Middle frontal gyrus (tissue), 1 donor: ENCODE measurements at regions not wholly inside any gene's neighbourhood (a gene's known extent, or its start where the extent isn't known, plus 50 kb on each side); places are given as distances from the start of the nearest gene placed in this dataset.

ENCODE experiments used
- DNase-seq: peaks from one replicate; pipeline ENCODE4 v3.0.0-alpha.2; 2015; ENCODE audit warnings: low spot score; ENCODE audit errors: extremely low spot score

DNA sequence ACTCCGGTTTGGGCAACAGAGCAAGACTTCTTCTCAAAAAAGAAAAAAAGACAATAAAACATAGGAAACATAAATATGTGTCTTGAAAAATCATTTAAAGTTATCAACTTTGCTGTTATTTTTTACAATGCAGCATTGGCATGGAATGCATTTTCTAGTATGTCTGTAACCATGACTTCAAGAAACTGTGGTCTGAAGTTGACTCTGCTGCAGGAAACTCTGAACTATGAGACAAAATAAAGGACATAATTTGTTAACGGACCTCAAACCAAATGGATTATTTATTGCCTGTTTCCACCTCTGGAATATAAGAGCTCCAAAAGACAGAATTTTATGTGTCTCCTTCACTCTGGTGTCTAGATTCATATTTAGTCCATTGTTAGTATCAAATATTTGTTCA lies 79.1 kb downstream of the TRIB2 start:
- no peak for DNase-seq

GRCh38 chr2:12796657-12797056 lies 79.9 kb downstream of the TRIB2 start:
- DNase-seq = no peak

DNA sequence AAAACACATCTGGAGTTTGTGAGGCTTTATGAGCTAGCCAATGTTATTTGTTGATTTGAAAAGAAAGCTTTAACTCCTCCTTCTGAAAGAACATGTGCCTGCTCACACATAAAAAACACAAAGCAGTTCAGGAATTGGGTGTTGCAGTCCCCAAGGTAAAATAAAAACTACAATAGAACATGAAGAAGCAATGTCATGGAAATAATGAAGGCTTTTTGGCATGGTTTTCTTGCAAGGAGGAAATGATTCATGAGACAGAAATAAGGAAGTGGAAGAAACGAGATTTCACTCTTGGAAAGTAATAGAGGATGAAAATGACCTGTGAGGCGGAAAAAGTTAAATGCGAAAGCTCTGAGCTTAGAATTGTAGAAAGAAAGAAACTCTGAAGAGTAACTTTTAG lies 81.1 kb downstream of the TRIB2 start:
- no peak for DNase-seq

DNA sequence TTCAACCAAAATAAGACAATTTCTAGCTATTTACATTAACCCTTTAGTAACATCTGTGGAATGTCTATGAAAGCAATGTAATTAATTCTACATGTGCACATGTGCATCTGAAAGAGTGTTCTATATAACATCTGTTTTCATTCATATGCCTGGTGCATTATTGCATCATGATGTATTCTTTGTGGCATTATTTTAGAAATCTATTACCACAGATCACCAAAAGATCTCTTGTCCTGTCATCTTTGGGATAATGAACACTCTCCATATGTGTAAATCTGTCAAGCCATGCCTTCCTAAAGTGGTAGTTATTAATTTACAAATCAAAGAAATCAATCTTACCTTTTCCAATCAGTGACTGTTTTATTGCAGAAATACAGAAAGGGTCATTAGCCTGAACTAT lies 86.9 kb downstream of the TRIB2 start:
- no peak for DNase-seq

DNA sequence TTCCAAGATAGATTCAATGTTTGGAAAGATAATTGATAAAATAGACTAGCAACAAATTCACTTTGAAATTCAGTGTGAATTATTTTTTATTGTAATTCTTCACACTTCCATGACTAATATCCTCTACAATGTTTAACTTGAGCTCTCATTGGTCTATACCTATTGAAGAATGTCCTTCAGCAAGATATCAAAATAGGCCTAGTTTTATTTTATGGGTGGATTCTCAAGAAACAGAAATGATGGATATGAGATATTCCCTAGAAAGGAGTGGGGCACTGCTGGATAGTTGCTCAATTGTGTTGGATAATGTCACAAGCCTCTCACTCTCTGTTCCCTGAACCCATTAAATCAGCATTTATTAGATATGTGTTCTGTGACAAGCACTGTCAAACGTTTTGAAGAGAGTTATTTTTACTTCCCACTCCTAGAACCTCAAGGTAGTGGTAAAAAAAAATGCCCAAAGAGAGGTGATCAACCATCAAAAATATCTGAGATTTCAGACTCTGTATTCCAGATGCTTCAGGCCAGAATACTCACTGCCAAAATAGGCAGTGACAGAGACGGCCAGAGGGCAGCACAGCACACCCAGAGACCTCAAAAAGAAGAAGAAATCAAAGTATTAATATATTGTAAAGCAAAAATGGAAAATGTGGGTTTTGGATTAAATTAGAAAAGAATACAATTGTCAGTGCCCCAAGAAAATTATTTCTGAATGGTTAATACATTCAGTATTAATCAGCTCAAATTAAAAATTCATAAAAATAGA lies 87.5 kb downstream of the TRIB2 start:
- no peak for DNase-seq

- no peak for DNase-seq
Measured at GRCh38 chr2:12805033-12805432, 88.3 kb downstream of the TRIB2 start.

DNA sequence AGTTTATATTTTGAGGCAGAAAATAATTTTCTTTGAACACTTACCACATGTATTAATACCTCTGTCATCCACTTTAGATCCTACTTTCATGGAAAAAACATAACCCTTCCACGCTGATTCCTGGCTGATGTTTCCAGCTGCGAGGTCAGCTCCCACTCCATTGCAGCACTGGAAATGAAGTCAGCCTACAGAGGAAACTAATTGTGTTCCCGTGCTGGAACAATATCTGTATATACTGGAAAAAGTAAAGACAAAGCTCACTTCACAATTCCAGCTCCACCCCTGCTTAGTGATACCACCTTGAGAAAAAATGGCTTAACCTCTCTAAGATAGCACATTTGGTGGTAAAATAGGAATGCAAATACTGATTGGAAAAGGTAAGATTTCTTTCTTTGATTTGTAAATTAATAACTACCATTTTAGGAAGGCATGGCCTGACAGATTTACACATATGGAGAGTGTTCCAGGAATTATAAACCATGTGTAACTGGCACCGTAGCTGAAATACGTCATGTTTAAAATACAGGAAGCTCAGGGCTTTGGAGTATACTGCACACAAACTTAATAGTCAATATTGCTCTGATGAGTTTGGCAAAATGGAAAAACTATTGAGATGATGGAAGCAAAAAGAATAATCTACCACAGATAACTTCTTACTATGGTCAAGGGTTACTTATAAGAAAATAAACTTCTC lies 90.0 kb downstream of the TRIB2 start:
- no peak for DNase-seq

DNA sequence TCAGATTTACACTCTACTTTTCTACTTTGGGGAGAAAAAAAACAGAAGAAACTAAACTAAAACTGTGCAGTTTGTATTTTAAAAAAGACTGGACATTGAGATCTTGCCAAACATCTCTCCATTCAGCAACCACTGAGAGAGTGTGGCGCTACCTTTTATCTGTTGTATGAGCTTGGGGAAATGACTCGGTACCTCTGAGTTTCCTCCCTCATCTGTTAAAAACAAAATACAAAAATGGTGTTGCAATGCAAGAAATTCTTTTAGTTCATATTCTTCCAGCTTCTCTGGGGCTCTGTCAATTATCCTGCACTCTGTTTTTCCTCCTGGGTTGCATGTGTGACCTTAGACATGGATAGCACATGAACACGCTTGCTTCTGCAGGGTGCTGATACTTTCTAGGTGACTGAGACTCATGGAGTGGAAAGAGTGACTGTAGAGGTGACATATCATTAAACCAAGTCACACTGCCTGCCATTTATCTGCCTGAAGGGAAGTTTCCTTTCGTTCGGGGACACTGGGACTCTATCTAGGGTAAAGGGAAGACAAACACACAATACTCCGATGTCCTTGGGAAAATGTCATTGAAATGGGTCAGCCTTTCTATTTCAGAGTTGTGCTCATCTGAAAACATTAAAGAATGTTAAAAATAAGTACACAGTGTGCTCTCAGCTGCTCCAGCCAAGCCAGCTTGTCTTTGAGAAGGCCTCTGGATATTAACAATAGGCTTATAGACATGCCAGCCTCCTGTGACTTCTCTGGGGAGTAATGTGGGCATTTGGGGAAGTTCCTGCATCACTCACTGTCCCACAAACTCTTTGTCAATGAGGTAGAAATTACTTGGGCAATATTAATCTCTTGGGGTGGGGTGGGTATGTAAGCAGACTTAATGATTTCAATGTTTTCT lies 91.4 kb downstream of the TRIB2 start:
- DNase-seq = no peak

DNA sequence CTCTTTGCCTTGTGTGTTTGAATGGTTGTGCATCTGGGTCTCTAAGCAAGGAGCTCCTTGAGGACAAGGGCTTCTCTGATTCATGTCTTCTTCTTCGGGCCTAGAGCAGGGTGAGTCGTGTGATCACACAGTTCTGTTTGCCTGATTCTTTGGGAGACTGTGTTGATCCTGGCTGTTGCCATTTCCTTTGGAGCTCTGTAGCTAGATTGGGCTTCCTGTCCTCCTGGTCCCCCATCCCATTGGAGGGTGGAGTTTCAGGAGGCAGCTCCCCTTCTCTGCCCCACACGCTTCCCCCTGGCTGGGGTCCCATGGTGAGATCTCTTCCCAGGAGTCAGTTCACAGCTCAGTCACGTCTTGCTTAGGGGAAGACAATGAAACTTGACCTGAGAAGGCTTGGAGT lies 92.8 kb downstream of the TRIB2 start:
- DNase-seq = no peak

GRCh38 chr2:12811916-12812315 lies 95.2 kb downstream of the TRIB2 start:
- DNase-seq = no peak

GRCh38 chr2:12813166-12813565 lies 96.4 kb downstream of the TRIB2 start:
- no peak for DNase-seq

- DNase-seq = no peak
Measured at GRCh38 chr2:12816379-12817306, 99.9 kb downstream of the TRIB2 start.

DNA sequence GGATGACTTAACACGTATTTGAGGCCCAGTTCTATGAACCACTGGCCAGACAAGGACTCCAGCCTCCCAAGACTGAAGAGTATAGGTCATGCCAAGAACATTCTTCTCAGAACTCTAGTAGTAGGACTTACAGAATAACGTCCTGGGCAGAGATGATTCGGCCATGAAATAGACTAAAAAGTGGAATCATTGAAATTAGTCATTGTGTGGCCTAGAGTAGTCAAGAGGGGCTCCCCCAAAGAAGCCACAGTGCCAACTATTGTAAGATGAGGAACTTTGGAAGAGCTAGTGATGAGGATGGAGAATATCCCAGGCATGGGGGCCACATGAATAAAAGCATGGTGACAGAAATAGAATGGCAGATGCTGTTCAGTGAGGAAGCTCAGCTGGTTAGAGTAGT lies 101.1 kb downstream of the TRIB2 start:
- no peak for DNase-seq

DNA sequence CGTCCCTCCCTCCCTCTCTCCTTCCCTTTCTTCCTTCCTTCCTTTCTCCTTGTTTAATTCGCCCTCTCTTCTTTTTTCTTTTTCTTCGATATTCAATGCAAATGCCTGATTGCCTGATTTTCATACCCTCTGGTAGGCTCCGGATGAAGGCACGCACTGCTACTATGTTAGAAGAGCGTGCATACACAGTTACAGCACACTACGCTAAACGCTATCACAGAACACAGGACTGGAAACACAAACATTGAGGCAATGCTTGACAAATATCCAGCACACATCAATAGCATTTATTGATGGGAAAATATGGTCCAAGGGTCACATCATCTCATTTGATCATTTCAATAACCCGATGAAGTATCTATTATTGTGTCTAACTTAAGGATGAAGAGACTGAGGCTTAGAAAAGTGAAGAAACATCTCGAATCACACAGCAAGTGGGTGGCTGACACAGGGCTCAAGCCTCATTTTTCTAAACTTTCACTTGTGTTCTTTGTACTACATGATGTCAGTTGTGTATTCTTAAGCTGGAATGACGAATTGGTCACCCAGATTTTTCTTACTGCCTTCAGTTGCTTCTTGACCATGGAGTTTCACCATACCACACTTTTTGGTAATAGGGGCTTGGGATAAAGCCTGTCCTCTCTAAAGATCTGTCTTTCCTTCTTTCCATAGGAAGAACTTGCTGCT lies 101.8 kb downstream of the TRIB2 start:
- DNase-seq = no peak

GRCh38 chr2:12819103-12819475 lies 102.4 kb downstream of the TRIB2 start:
- DNase-seq = no peak

DNA sequence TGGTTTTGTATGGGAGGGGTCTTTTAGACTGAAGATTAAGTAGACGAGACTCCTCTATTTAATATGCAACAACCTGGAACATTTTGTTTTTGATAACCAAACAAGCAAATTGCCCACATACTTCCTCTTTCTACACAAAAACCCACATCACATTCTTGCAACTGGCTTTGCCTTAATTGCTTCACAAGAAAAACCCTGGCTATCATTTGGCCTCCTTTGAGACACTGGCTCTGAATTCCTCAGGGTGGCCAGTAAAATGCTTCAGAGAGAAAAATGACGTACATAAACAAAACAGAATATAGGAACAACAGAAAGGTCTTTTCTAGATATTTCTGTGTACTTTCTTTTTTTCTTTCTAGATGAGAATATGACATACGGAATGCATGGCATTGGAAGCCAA lies 103.0 kb downstream of the TRIB2 start:
- no peak for DNase-seq

DNA sequence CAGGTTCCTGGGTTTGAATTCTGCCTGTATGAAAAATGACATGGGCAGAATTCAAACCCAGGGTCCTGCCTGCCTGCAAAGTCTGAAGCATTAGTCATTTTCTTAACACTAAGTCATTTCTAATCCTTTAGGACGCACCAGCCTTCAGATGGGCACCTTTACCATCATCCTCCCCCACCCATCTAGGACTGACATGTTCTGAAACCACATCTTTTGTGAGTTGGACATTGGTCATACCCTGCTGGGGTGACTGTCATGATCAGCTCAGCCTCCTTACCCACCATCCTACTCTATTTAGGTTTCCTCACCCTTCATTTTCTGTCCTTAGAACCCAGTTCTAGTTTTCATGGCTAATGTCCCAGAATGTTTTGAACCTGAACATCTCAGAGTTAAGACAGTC lies 104.9 kb downstream of the TRIB2 start:
- DNase-seq = no peak

- DNase-seq = no peak
Measured at GRCh38 chr2:12824351-12824777, 107.6 kb downstream of the TRIB2 start.

- no peak for DNase-seq
Measured at GRCh38 chr2:12824778-12825379, 108.1 kb downstream of the TRIB2 start.

DNA sequence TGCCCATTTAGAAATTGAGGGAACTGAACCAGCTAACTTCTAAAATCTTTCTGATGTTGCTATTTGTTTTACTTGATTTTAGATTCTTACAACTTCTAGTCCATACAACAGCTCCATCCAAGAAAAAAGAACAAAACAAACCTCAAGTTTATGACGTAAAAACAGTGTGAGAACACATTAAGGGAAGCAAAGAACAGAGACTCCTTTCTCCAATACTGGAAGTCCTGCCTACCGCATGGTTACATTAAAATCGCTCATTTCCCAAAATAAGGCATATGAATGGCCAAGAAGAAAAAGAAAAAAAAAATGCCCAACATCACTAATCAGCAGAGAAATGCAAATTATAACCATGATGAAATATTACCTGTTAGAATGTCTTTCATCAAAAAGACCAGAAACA lies 110.0 kb downstream of the TRIB2 start:
- no peak for DNase-seq
